ENCODE measurements at regions not wholly inside any gene's neighbourhood (a gene's known extent, or its start where the extent isn't known, plus 50 kb on each side); places are given as distances from the start of the nearest gene placed in this dataset.

DNA sequence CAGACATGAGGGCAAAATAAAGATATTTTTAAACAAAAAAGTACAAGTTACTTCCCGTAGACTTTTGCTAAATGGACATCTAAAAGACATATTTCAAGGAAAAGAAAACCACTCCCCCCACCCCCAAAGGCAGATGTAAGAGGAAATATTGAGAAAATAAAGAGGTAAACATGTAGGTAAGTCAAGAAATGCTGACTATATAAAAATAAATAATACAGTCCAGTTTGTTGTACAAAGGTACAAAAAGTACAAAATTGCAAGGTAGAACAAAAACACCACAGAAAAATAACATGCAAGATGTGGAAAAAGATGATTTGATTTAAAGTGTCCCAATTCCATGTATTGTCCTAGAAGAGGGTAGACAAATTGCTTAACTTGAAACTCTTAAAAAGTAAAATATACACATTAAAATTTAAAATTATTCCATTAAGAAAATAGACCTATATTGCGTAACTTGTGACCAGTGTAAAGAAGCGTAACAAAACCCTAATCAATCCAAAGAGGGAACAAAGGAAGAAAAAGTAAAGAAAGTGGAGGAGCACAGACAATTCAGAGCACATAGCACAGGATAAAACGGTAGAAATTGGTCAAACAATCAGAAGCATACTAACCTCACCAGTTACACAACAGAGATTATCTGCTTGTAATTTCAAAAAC, 58.4 kb upstream of the FAM216B start:
- CTCF ChIA-PET: no interaction called here
- DNase-seq (ENCODE audit: extremely low spot score): no peak
- TF ChIP-seq, protein P1, sequence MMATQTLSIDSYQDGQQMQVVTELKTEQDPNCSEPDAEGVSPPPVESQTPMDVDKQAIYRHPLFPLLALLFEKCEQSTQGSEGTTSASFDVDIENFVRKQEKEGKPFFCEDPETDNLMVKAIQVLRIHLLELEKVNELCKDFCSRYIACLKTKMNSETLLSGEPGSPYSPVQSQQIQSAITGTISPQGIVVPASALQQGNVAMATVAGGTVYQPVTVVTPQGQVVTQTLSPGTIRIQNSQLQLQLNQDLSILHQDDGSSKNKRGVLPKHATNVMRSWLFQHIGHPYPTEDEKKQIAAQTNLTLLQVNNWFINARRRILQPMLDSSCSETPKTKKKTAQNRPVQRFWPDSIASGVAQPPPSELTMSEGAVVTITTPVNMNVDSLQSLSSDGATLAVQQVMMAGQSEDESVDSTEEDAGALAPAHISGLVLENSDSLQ (IDR thresholded peaks at IDR 0.05): no peak
- TF ChIP-seq FOXA1 (IDR thresholded peaks at IDR 0.05): no peak
- no peak for TF ChIP-seq BHLHE40 (IDR thresholded peaks at IDR 0.05; ENCODE audit: borderline replicate concordance)
- no peak for TF ChIP-seq SUZ12 (IDR thresholded peaks at IDR 0.05)
- TF ChIP-seq FOXK2 (IDR thresholded peaks at IDR 0.05): no peak
- TF ChIP-seq TARDBP (IDR thresholded peaks at IDR 0.05): no peak
- TF ChIP-seq LEF1 (IDR thresholded peaks at IDR 0.05; ENCODE audit: borderline replicate concordance): no peak
- TF ChIP-seq CTBP1 (IDR thresholded peaks at IDR 0.05; ENCODE audit: borderline replicate concordance): no peak
- no peak for TF ChIP-seq SP1 (IDR thresholded peaks at IDR 0.05)
- TF ChIP-seq NFRKB (IDR thresholded peaks at IDR 0.05): no peak
- TF ChIP-seq FOXM1 (IDR thresholded peaks at IDR 0.05; ENCODE audit: borderline replicate concordance): no peak
- no peak for TF ChIP-seq ZNF384 (IDR thresholded peaks at IDR 0.05)
- POLR2A ChIA-PET: no interaction called here

DNA sequence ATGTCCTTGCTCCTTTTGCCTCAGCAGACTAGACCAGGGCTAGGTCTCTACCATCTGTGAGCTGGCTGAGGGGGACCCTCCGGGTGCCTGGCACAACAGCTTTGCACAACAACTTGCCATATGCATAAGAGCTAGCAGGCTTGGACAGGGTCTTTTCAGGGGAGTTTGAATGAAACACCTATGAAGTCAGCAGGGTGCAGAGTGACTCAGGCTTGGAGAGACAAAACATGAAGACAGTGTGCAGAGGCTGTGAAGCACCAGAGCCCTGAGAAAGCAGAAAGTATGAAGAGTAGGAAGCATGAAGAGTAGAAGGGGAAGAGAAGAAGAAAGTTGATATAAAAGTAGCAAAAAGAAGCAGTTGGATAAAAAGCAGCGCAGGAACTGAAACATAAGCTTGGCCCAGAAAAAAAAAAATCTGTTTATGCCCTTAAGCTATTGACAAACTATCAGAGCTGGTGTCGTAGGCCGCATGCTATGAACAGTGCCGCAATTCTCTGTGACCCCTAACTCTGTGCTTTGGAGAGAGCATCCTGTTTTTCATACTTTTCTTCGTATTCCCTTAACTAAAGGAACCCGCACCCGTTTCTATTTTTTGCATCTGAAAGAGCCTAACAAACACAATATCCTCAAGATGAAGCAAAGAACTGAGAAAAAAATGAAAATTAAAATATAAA, 52.7 kb upstream of the FAM216B start:
- no peak for TF ChIP-seq ELF4 (IDR thresholded peaks at IDR 0.05)
- TF ChIP-seq ZNF384 (IDR thresholded peaks at IDR 0.05): no peak
- TF ChIP-seq, protein P1 (IDR thresholded peaks at IDR 0.05): no peak
- TF ChIP-seq CTBP1 (IDR thresholded peaks at IDR 0.05; ENCODE audit: borderline replicate concordance): no peak
- no peak for TF ChIP-seq FOXK2 (IDR thresholded peaks at IDR 0.05)
- TF ChIP-seq TARDBP (IDR thresholded peaks at IDR 0.05): no peak
- TF ChIP-seq NFRKB (IDR thresholded peaks at IDR 0.05): no peak
- no peak for TF ChIP-seq FOXA1 (IDR thresholded peaks at IDR 0.05)
- TF ChIP-seq L3MBTL2 (conservative IDR thresholded peaks at IDR 0.05): no peak
- no peak for TF ChIP-seq BHLHE40 (IDR thresholded peaks at IDR 0.05; ENCODE audit: borderline replicate concordance)
- no peak for TF ChIP-seq LEF1 (IDR thresholded peaks at IDR 0.05; ENCODE audit: borderline replicate concordance)
- TF ChIP-seq FOXM1 (IDR thresholded peaks at IDR 0.05; ENCODE audit: borderline replicate concordance): no peak
- no peak for TF ChIP-seq SP1 (IDR thresholded peaks at IDR 0.05)
- no peak for TF ChIP-seq HDGF (IDR thresholded peaks at IDR 0.05; ENCODE audit: borderline replicate concordance)
- no peak for TF ChIP-seq ARNT (IDR thresholded peaks at IDR 0.05)
- no peak for TF ChIP-seq SUZ12 (IDR thresholded peaks at IDR 0.05)
- POLR2A ChIA-PET: no interaction called here

DNA sequence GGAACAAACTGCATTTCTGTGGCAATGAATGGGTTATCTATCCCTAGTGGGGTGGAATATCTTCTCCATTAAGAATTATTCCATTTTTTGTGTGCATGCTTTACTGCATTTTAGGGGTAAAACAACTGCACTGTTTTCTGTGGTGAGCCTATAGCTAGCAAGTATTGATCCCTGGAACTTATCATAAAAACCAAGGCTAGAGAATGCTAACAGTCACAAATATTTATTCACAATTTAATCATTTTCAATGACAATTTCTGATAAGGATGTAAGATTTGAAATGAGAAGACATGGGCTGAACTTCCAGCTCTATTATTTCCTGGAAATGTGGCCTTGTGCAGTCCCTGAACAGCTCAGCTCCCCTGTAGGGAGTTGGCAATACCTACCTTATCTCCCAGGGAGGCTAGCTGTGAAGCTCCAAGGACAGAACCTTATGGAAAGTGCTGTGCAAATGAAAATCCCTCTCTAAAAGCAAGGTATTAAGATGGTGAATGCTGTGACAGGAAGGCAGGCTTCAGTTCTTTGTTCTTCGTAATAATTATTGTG, 51.5 kb upstream of the FAM216B start:
- POLR2A ChIA-PET: no interaction called here
- no peak for DNase-seq (ENCODE audit: extremely low spot score)
- TF ChIP-seq HDGF (IDR thresholded peaks at IDR 0.05; ENCODE audit: borderline replicate concordance): no peak
- TF ChIP-seq BHLHE40 (IDR thresholded peaks at IDR 0.05; ENCODE audit: borderline replicate concordance): no peak
- TF ChIP-seq L3MBTL2 (conservative IDR thresholded peaks at IDR 0.05): no peak
- no peak for TF ChIP-seq SP1 (IDR thresholded peaks at IDR 0.05)
- no peak for TF ChIP-seq ARNT (IDR thresholded peaks at IDR 0.05)
- no peak for TF ChIP-seq SUZ12 (IDR thresholded peaks at IDR 0.05)
- TF ChIP-seq LEF1 (IDR thresholded peaks at IDR 0.05; ENCODE audit: borderline replicate concordance): no peak
- no peak for TF ChIP-seq NFRKB (IDR thresholded peaks at IDR 0.05)
- TF ChIP-seq FOXM1 (IDR thresholded peaks at IDR 0.05; ENCODE audit: borderline replicate concordance): no peak
- CTCF ChIA-PET: no interaction called here

More for the DNA sequence above, 52.7 kb upstream of the FAM216B start:
- DNase-seq (ENCODE audit: extremely low spot score): no peak
- CTCF ChIA-PET: interaction anchor here (0.5 kb wide), 1 partner anchor 1494 kb away, joined by 5 read pairs; no protein-coding TSS in a partner anchor

All from HEK293T (cell line).